Esophagus squamous epithelium (tissue), 4 donors: ENCODE measurements at regions not wholly inside any gene's neighbourhood (a gene's known extent, or its start where the extent isn't known, plus 50 kb on each side); places are given as distances from the start of the nearest gene placed in this dataset.

Experiments
- POLR2A ChIP-seq, 4 donors: fragments of 450-650 bp; IDR thresholded peaks; one replicate each; pipeline ENCODE4 v1.6.1; 2017; ENCODE audit warnings: antibody characterized with exemption in 4 of 4, mild to moderate bottlenecking in 4 of 4, moderate library complexity in 3 of 4
- TF ChIP-seq, protein P1 (sequence below), 6 experiments: fragments of 450-650 bp in 4 of 6; fragments of 200-600 bp in 2 of 6; sonication (generic) in 2 of 6; IDR thresholded peaks; one replicate each; pipeline ENCODE4 v1.5.1; 2016 to 2019; ENCODE audit warnings: antibody characterized with exemption in 6 of 6, mild to moderate bottlenecking in 4 of 6, moderate library complexity in 4 of 6

GRCh38 chr5:68983959-68984358 lies 109.9 kb upstream of the SLC30A5 start:
- TF ChIP-seq, protein P1, sequence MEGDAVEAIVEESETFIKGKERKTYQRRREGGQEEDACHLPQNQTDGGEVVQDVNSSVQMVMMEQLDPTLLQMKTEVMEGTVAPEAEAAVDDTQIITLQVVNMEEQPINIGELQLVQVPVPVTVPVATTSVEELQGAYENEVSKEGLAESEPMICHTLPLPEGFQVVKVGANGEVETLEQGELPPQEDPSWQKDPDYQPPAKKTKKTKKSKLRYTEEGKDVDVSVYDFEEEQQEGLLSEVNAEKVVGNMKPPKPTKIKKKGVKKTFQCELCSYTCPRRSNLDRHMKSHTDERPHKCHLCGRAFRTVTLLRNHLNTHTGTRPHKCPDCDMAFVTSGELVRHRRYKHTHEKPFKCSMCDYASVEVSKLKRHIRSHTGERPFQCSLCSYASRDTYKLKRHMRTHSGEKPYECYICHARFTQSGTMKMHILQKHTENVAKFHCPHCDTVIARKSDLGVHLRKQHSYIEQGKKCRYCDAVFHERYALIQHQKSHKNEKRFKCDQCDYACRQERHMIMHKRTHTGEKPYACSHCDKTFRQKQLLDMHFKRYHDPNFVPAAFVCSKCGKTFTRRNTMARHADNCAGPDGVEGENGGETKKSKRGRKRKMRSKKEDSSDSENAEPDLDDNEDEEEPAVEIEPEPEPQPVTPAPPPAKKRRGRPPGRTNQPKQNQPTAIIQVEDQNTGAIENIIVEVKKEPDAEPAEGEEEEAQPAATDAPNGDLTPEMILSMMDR (IDR thresholded peaks at IDR 0.05), result no peak
- TF ChIP-seq POLR2A (IDR thresholded peaks at IDR 0.05), result no peak
